ENCODE measurements at regions not wholly inside any gene's neighbourhood (a gene's known extent, or its start where the extent isn't known, plus 50 kb on each side); places are given as distances from the start of the nearest gene placed in this dataset.

DNA sequence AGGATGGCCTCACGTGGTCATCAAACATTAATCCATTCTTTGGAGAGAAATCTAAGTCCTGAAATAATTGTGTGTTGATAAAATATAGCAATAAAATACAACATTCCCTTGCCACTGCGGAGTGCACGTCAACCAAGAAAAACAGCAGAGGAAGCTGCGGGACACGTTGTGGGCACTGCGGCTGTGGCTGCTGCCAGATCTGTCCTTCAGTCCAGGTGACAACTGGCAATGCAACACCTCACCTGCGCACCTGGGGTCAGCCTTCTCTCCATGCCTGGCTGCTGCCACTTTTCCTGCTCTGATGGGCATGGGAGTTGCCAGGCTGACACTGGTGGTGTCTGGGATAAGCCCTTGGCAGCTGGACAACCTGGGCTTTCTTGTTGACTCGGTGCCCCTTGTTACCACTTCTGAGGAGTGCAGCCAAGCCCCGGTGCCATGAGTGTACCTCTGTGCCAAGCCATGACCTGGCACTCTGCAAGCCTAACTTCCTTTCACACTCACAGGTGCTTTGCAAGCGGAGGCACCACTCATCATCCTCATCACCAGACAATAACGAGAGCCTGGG, 251.6 kb upstream of the TSHZ3 start:
- TF ChIP-seq CTCF (IDR thresholded peaks at IDR 0.05) (no peak), POLR2A (IDR thresholded peaks at IDR 0.05) (no peak)
- WGBS, 2 donors: 92% methylated on average over 11 of the region's 11 CpGs
- H3K4me3 ChIP-seq: no peak overlapping the region
- H3K4me1 ChIP-seq: peaks cover 6% of the 10 kb centered on the region
- intact Hi-C loops (cut with DNase I; ENCODE audit: low total_unique reads): no loop called here
- H3K36me3 ChIP-seq (ENCODE audit: low read depth, missing control alignments): no peaks in the 10 kb centered on the region
- no peak for DNase-seq
- no peak overlapping the region for H3K27ac ChIP-seq
- H3K27me3 ChIP-seq: no peaks in the 10 kb centered on the region
- no peaks in the 10 kb centered on the region for H3K9me3 ChIP-seq

DNA sequence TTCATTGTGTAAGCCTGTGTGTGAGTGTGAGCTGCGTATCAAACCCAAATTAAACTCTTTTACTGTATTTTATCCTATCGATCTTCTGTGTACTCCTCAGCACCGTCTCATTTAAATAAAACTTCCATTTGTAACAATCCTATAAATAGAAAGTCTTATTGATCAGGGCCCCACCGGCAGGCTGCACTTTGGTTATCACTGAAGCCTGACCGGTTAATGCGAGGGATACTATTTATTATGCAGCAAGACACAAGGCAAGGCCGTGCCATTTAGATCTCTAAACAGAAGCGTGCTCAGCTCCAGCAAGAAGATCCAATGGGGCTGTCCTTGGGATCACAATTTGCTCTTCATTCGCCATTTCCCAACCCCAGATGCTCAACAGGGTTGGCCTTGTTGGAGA, 252.6 kb upstream of the TSHZ3 start:
- intact Hi-C loops (cut with DNase I; ENCODE audit: low total_unique reads): no loop called here
- no peak for DNase-seq
- no peak overlapping the region for H3K27ac ChIP-seq
- H3K9me3 ChIP-seq: no peaks in the 10 kb centered on the region
- 93 to 95% methylated on average over 9 of the region's 9 CpGs for WGBS, 2 donors
- no peaks in the 10 kb centered on the region for H3K27me3 ChIP-seq
- no peaks in the 10 kb centered on the region for H3K36me3 ChIP-seq (ENCODE audit: low read depth, missing control alignments)
- H3K4me3 ChIP-seq: no peak overlapping the region
- peaks cover 6% of the 10 kb centered on the region for H3K4me1 ChIP-seq
- TF ChIP-seq CTCF (IDR thresholded peaks at IDR 0.05) (no peak), POLR2A (IDR thresholded peaks at IDR 0.05) (no peak)

- H3K4me3 ChIP-seq: no peak overlapping the region
- H3K27me3 ChIP-seq: no peaks in the 10 kb centered on the region
- no peaks in the 10 kb centered on the region for H3K36me3 ChIP-seq (ENCODE audit: low read depth, missing control alignments)
- H3K27ac ChIP-seq: no peak overlapping the region
- peaks cover 6% of the 10 kb centered on the region for H3K4me1 ChIP-seq
- no peak for DNase-seq
- H3K9me3 ChIP-seq: no peaks in the 10 kb centered on the region
- intact Hi-C loops (cut with DNase I; ENCODE audit: low total_unique reads): no loop called here
- TF ChIP-seq CTCF (IDR thresholded peaks at IDR 0.05): no peak
- no peak for TF ChIP-seq POLR2A (IDR thresholded peaks at IDR 0.05)
- WGBS, 2 donors: 96 to 100% methylated on average over 4 of the region's 4 CpGs
Observed at GRCh38 chr19:31602548-31602947, 253.3 kb upstream of the TSHZ3 start.

DNA sequence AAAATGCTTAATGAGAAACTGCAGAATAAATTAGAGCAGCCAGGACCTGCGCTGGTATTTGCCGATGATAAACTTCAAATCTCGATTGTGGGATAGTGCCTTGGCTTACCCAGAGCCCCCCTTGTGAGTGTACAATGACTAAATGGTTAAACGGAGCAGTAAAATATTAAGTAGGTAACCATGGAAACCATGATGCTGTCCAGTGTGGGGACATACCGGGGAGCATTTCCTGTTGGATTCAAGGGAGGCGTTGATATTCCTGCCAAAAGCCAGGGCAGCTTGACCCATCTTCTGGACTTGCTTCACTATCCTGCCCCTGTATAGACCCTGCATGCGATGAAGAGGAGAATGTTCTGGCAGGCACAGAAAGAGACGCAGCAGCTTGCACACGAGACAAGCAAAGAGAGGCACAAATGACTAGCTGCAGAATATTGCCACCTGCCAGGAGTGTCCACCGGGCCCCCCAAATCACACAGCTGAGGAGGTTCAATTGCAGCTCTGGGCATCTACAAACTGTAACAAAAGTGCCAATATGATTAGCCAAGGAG, 255.3 kb upstream of the TSHZ3 start:
- Histone ChIP-seq H3K27ac (no peak overlapping the region), H3K9me3 (no peaks in the 10 kb centered on the region), H3K36me3 (ENCODE audit: low read depth, missing control alignments) (no peaks in the 10 kb centered on the region), H3K4me1 (peaks cover 6% of the 10 kb centered on the region), H3K4me3 (no peak overlapping the region), H3K27me3 (no peaks in the 10 kb centered on the region)
- intact Hi-C loops (cut with DNase I; ENCODE audit: low total_unique reads): no loop called here
- TF ChIP-seq CTCF (IDR thresholded peaks at IDR 0.05) (no peak), POLR2A (IDR thresholded peaks at IDR 0.05) (no peak)
- DNase-seq: no peak
- 52 to 58% methylated on average over 8 to 10 of the region's 10 CpGs for WGBS, 2 donors

DNA sequence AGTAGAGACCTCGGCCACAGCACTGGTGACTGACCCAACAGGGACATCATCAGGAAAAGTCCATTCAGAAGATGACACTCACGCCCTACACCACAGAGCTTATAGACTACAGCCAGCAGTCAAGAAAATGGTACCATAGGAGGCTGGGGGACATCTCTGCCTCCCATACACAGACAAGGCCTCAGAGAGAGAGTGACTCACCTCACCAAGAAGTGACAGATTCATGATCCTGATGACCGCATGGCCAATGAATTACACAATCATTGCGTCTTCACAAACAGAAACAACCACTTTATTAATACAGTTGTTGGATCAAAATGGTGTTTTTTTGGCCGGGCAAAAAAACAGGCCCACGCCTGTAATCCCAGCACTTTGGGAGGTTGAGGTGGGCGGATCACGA, 260.8 kb upstream of the TSHZ3 start:
- intact Hi-C loops (cut with DNase I; ENCODE audit: low total_unique reads): no loop called here
- no peak for DNase-seq
- H3K27me3 ChIP-seq: no peaks in the 10 kb centered on the region
- no peak overlapping the region for H3K27ac ChIP-seq
- peaks cover 3% of the 10 kb centered on the region for H3K4me1 ChIP-seq
- 94 to 98% methylated on average over 8 of the region's 8 CpGs for WGBS, 2 donors
- H3K9me3 ChIP-seq: no peaks in the 10 kb centered on the region
- no peaks in the 10 kb centered on the region for H3K36me3 ChIP-seq (ENCODE audit: low read depth, missing control alignments)
- TF ChIP-seq POLR2A (IDR thresholded peaks at IDR 0.05): no peak
- no peak for TF ChIP-seq CTCF (IDR thresholded peaks at IDR 0.05)
- H3K4me3 ChIP-seq: no peak overlapping the region
